GM12872 (cell line): ENCODE measurements at regions not wholly inside any gene's neighbourhood (a gene's known extent, or its start where the extent isn't known, plus 50 kb on each side); places are given as distances from the start of the nearest gene placed in this dataset.

Experiments used
- CTCF ChIP-seq: IDR thresholded peaks from 3 replicates; pipeline ENCODE4 v1.5.1; 2011; ENCODE audit warnings: low read depth, mild to moderate bottlenecking, low read length, moderate library complexity; ENCODE audit not compliant: insufficient read depth

DNA sequence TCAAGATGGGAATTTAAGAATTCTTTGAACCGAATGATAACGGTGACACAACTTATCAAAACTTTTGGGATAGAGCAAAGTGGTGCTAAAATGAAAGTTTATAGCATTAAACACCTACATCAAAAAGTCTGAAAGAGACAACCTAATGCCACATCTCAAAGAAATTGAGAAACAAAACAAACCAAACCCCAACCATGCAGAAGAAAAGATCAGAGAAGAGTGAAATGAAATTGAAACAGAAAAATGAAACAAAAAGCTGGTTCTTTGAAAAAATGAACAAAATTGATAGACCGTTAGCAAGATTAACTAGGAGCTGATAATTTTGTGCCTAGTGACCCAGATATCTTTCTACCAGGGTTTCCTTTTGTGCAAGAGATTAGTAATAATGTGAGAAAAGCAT lies 248.0 kb upstream of the EYS start:
- TF ChIP-seq CTCF, result no peak

GRCh38 chr6:65948062-65948461 lies 241.0 kb upstream of the EYS start:
- TF ChIP-seq CTCF, result no peak

- no peak for TF ChIP-seq CTCF
Measured at GRCh38 chr6:65943548-65943947, 236.5 kb upstream of the EYS start.

DNA sequence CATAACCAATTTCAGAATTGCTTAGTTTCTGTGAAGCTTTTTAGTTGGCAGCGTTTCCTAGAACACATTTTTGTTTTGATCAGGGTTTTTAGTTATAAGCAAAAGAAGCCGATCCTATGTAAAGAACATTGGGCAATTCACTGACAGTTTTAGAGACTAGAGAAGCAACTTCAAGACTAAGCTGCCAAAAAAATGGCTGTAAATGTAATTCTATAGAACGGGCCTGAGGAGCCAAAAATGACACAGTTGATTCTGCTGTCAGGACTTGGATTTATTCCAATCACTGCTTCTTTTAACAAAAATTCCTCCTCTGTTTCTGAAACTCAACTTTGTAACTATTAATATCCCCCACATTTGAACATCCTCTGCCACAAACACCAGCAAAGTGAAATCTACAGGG lies 236.0 kb upstream of the EYS start:
- no peak for TF ChIP-seq CTCF

- no peak for TF ChIP-seq CTCF
Measured at GRCh38 chr6:65938000-65938399, 231.0 kb upstream of the EYS start.

DNA sequence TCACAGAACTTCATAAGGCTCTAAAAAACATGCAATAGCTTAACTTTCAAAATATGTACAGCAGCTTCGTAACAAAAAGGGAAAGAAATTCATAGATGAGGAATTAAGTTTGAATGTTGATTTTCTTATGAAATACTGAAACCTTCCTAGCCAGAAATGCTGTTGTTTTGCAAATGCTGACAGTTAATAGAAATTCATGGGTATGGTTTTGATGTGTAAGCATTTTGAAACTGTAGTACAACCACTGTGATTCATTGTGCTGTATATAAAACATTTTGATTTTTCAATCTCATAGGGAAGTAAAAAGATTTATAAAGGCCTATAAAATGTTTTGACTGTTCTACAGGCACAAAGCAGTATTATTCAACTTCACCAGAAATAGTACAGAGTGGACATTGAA lies 228.4 kb upstream of the EYS start:
- no peak for TF ChIP-seq CTCF

DNA sequence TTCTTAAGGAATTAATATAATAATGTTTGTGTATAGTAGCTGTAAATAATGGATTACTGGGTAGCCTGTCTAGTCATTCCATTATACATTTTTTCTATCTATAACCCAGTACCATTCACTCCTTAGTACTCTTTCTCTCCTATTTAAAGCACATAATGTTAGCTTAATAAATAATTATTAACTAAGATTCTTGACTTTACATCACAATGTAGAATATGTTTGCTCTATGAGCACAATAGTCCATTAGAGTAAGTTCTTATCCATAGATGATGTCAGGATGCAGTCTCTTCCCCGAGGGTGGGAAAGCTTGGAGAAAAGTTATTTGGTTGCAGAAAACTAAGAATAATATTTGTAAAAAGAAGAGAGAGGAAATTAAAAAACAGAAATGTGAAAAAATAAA lies 226.4 kb upstream of the EYS start:
- TF ChIP-seq CTCF, result no peak

DNA sequence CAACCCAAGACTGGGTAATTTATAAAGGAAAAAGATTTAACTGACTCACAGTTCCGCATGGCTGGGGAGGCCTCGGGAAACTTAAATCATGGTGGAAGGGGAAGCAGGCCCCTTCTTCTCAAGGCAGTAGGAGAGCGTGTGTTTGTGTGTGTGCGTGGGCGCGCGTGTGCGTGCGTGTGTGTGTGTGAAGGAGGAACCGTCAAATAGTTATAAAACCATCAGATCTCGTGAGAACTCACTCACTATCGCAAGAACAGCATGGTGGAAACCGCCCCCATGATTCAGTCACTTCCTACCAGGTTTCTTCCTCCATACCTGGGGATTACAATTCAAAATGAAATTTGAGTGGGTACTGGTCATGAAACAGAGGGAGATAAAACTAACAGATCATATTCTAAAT lies 220.1 kb upstream of the EYS start:
- TF ChIP-seq CTCF, result no peak
